ENCODE measurements at regions not wholly inside any gene's neighbourhood (a gene's known extent, or its start where the extent isn't known, plus 50 kb on each side); places are given as distances from the start of the nearest gene placed in this dataset.
A peak's percentile ranks its signal among the peaks of the same experiment; 100 is the strongest.

GRCh38 chr6:98633886-98634285 is 200.5 kb upstream of the POU3F2 start:
- no peak for DNase-seq (ENCODE audit: low read depth in 2 of 2)

- no peak for DNase-seq (ENCODE audit: low read depth in 2 of 2)
Measured at GRCh38 chr6:98634569-98634968, 199.8 kb upstream of the POU3F2 start.

GRCh38 chr6:98635191-98635590 is 199.2 kb upstream of the POU3F2 start:
- DNase-seq (ENCODE audit: low read depth in 2 of 2): no peak

GRCh38 chr6:98636941-98637340 is 197.4 kb upstream of the POU3F2 start:
- DNase-seq (ENCODE audit: low read depth in 2 of 2): no peak

GRCh38 chr6:98639089-98639635 is 195.2 kb upstream of the POU3F2 start:
- no peak for DNase-seq (ENCODE audit: low read depth in 2 of 2)

GRCh38 chr6:98640366-98640765 is 194.0 kb upstream of the POU3F2 start:
- DNase-seq (ENCODE audit: low read depth in 2 of 2): no peak

GRCh38 chr6:98641949-98642719 is 192.2 kb upstream of the POU3F2 start:
- no peak for DNase-seq (ENCODE audit: low read depth in 2 of 2)

- DNase-seq (ENCODE audit: low read depth in 2 of 2): no peak
Measured at GRCh38 chr6:98644063-98644462, 190.3 kb upstream of the POU3F2 start.

- no peak for DNase-seq (ENCODE audit: low read depth in 2 of 2)
Measured at GRCh38 chr6:98648211-98648914, 186.0 kb upstream of the POU3F2 start.

GRCh38 chr6:98650941-98651340 is 183.4 kb upstream of the POU3F2 start:
- no peak for DNase-seq (ENCODE audit: low read depth in 2 of 2)

GRCh38 chr6:98653179-98653578 is 181.2 kb upstream of the POU3F2 start:
- no peak for DNase-seq (ENCODE audit: low read depth in 2 of 2)

- DNase-seq (ENCODE audit: low read depth in 2 of 2): peak; percentile 26 to 34
Measured at GRCh38 chr6:98657764-98658163, 176.6 kb upstream of the POU3F2 start.

GRCh38 chr6:98669371-98669770 is 165.0 kb upstream of the POU3F2 start:
- DNase-seq (ENCODE audit: low read depth in 2 of 2): no peak

- no peak for DNase-seq (ENCODE audit: low read depth in 2 of 2)
Measured at GRCh38 chr6:98670045-98670746, 164.2 kb upstream of the POU3F2 start.

GRCh38 chr6:98672681-98673475 is 161.5 kb upstream of the POU3F2 start:
- no peak for DNase-seq (ENCODE audit: low read depth in 2 of 2)

GRCh38 chr6:98678481-98678880 is 155.9 kb upstream of the POU3F2 start:
- no peak for DNase-seq (ENCODE audit: low read depth in 2 of 2)

GRCh38 chr6:98686008-98686601 is 148.3 kb upstream of the POU3F2 start:
- DNase-seq (ENCODE audit: low read depth in 2 of 2): no peak

- no peak for DNase-seq (ENCODE audit: low read depth in 2 of 2)
Measured at GRCh38 chr6:98687752-98688151, 146.6 kb upstream of the POU3F2 start.

GRCh38 chr6:98695091-98695801 is 139.1 kb upstream of the POU3F2 start:
- DNase-seq (ENCODE audit: low read depth in 2 of 2): no peak

GRCh38 chr6:98711380-98711779 is 123.0 kb upstream of the POU3F2 start:
- DNase-seq (ENCODE audit: low read depth in 2 of 2): no peak

GRCh38 chr6:98716341-98716740 is 118.0 kb upstream of the POU3F2 start:
- no peak for DNase-seq (ENCODE audit: low read depth in 2 of 2)

Data from fibroblast of skin of left quadriceps (primary cell).